Loucy (cell line): ENCODE measurements at regions not wholly inside any gene's neighbourhood (a gene's known extent, or its start where the extent isn't known, plus 50 kb on each side); places are given as distances from the start of the nearest gene placed in this dataset.

ENCODE experiments used
- H2AFZ ChIP-seq: fragments of 200-600 bp; sonication (generic); 2 replicates; pipeline ENCODE4 v1.6.0; 2016; ENCODE audit warnings: antibody characterized with exemption, mild to moderate bottlenecking, low read length, moderate library complexity
- H3F3A ChIP-seq: fragments of 200-600 bp; 2 replicates; pipeline ENCODE4 v1.6.0; 2016; ENCODE audit warnings: antibody characterized with exemption, low read depth, mild to moderate bottlenecking
- H3K27me3 ChIP-seq: fragments of 200-600 bp; sonication (generic); 2 replicates; pipeline ENCODE4 v1.6.1; 2014; ENCODE audit warnings: low read length, mild to moderate bottlenecking; ENCODE audit not compliant: insufficient read depth, poor library complexity, severe bottlenecking
- H3K36me3 ChIP-seq: fragments of 200-600 bp; sonication (generic); 2 replicates; pipeline ENCODE4 v1.6.1; 2016; ENCODE audit warnings: low read length; ENCODE audit not compliant: insufficient read depth
- H3K4me1 ChIP-seq: fragments of 200-600 bp; sonication (generic); 2 replicates; pipeline ENCODE4 v1.5.1; 2014; ENCODE audit warnings: low read length, mild to moderate bottlenecking; ENCODE audit not compliant: insufficient read depth, poor library complexity, severe bottlenecking
- H3K4me2 ChIP-seq: fragments of 200-600 bp; sonication (generic); 2 replicates; pipeline ENCODE4 v1.6.0; 2014; ENCODE audit warnings: antibody characterized with exemption, low read length, low read depth, mild to moderate bottlenecking; ENCODE audit not compliant: poor library complexity, severe bottlenecking
- H3K4me3 ChIP-seq: fragments of 200-600 bp; sonication (generic); 2 replicates; pipeline ENCODE4 v1.5.1; 2014; ENCODE audit warnings: low read length, mild to moderate bottlenecking, mixed read lengths; ENCODE audit not compliant: poor library complexity, severe bottlenecking
- H3K79me2 ChIP-seq: fragments of 200-600 bp; sonication (generic); 2 replicates; pipeline ENCODE4 v1.6.1; 2014; ENCODE audit warnings: low read length; ENCODE audit not compliant: insufficient read depth
- H3K9ac ChIP-seq: fragments of 200-600 bp; sonication (generic); 2 replicates; pipeline ENCODE4 v1.6.0; 2014; ENCODE audit warnings: mild to moderate bottlenecking, low read depth, low read length, moderate library complexity; ENCODE audit not compliant: poor library complexity, severe bottlenecking
- H3K9me2 ChIP-seq: fragments of 200-600 bp; sonication (generic); replicated peaks from 2 replicates; pipeline ENCODE4 v1.6.1; 2016; ENCODE audit warnings: low read depth, low read length, mixed read lengths
- H3K9me3 ChIP-seq: fragments of 200-600 bp; sonication (generic); 2 replicates; pipeline ENCODE4 v1.6.1; 2014; ENCODE audit warnings: mild to moderate bottlenecking, antibody characterized with exemption, low read length, low read depth; ENCODE audit not compliant: insufficient read depth
- H4K20me1 ChIP-seq: fragments of 200-600 bp; sonication (generic); 2 replicates; pipeline ENCODE4 v1.6.0; 2014; ENCODE audit warnings: antibody characterized with exemption, low read length, mild to moderate bottlenecking; ENCODE audit not compliant: insufficient read depth, poor library complexity, severe bottlenecking
- EZH2phosphoT487 ChIP-seq: fragments of 200-600 bp; IDR thresholded peaks from 2 replicates; pipeline ENCODE4 v1.6.1; 2018; ENCODE audit warnings: antibody characterized with exemption, mild to moderate bottlenecking, moderate library complexity, borderline replicate concordance
- TF ChIP-seq, protein P1 (sequence below): fragments of 200-600 bp; sonication (generic); conservative IDR thresholded peaks from 2 replicates; pipeline ENCODE4 v1.5.1; 2014; ENCODE audit warnings: mild to moderate bottlenecking, antibody characterized with exemption, low read length

DNA sequence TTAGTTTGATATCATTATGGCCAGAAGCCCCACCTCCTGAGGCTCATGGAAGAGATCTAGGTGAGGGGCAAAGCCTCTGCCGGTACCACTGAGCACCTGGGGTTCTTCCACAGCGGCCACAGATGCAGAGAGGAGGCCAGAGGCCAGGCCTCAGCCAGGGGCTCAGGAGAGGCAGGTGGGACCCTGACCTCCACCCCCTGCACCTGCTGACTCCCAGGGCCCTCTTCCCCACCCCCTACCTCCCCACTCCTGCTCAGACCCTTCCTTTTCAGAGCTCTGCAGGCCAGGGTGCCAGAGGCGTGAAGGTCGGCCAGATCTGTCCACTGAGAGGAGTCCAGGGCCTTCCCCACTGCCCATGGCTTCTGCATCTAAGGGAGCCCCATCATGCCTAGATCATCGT lies 178.7 kb upstream of the PPP2R2D start:
- H3F3A ChIP-seq: no peaks in the 10 kb centered on the region
- no peaks in the 10 kb centered on the region for H3K36me3 ChIP-seq
- H3K79me2 ChIP-seq: no peaks in the 10 kb centered on the region
- H3K4me2 ChIP-seq: no peak overlapping the region
- H3K9me2 ChIP-seq: no peaks in the 10 kb centered on the region
- peaks cover 2% of the 10 kb centered on the region; the same call in 1 of the 2 replicates for H3K9me3 ChIP-seq
- no peak for TF ChIP-seq EZH2phosphoT487
- H4K20me1 ChIP-seq: no peaks in the 10 kb centered on the region
- H2AFZ ChIP-seq: no peak overlapping the region
- H3K27me3 ChIP-seq: no peaks in the 10 kb centered on the region
- no peak overlapping the region for H3K9ac ChIP-seq
- no peaks in the 10 kb centered on the region for H3K4me1 ChIP-seq
- no peak overlapping the region for H3K4me3 ChIP-seq

DNA sequence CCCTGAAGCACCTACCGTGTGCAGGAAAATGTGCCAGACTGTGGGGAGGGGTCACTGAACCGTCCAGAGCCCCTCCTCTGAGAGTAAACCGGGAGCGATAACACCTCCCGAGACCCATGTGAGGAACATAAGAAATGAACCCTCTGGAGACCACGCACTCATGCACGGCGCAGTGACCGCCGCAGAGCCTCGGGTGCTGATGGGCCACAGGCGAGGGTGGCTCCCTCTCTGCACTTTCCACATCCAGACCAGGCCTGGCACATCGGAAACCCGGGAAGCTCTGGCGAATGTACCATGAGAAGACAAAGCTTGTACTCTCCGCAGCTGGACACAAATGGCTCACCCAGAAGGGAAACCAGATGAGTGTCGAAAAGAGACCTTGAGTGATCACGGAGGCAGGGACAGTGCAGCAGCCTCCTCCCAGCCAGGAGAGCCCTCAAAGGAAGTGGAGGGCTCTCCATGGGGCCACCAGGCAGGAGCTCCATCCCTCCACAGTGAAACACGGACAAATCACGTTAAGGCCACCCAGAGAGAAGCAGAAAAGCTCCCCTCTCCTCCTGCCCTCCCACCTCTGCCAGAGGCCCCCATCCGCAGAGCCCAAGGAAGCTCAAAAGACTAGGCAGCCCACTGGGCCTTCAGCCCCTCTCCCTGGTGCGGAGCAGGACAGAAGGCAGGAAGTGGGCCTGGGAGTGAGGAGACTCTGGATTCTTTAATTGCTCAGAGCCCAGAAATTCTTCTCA lies 178.1 kb upstream of the PPP2R2D start:
- Histone ChIP-seq H3K9me3 (peaks cover 2% of the 10 kb centered on the region; the same call in 1 of the 2 replicates), H2AFZ (no peak overlapping the region)
- TF ChIP-seq, protein P1, sequence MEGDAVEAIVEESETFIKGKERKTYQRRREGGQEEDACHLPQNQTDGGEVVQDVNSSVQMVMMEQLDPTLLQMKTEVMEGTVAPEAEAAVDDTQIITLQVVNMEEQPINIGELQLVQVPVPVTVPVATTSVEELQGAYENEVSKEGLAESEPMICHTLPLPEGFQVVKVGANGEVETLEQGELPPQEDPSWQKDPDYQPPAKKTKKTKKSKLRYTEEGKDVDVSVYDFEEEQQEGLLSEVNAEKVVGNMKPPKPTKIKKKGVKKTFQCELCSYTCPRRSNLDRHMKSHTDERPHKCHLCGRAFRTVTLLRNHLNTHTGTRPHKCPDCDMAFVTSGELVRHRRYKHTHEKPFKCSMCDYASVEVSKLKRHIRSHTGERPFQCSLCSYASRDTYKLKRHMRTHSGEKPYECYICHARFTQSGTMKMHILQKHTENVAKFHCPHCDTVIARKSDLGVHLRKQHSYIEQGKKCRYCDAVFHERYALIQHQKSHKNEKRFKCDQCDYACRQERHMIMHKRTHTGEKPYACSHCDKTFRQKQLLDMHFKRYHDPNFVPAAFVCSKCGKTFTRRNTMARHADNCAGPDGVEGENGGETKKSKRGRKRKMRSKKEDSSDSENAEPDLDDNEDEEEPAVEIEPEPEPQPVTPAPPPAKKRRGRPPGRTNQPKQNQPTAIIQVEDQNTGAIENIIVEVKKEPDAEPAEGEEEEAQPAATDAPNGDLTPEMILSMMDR: no peak
- TF ChIP-seq EZH2phosphoT487: no peak

DNA sequence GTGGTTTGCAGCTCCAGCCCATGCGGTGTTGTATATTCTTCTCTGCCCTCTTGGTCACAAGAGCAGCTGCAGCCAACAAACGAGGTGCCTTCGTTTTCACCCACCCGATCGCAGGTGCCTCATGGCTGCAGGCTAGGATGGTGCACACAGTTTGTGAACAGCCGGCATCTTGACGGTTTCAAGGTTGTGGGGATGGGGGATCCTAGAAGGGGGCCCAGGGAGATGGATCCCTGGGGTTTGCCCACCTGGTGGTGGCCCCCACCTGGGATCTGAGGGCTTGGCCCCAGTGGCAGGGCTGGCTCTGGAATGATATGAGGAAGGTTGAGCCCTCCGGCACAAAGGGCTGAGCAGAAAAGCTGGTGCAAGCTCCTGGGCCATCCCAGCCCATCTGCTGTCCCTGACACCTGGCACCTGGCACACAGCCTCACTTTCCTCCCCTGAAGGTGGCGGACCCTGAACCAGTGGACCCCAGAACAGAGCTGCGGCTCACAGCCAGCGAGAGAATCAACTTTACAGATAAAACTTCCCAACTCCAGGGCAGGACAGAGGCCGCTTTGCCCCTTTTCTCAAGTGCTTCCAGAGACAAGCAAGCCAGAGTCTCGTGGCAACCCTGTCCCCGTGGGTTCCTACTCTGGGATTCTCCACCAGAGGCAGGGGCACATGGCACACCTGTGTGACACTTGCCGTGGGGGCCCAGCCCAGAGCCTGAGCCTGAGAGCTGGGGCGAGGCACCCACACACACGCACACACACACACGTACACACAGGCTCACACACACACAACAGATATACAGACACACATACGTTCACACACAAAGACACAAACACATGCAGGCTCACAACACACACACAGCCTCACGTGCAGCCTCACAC lies 177.3 kb upstream of the PPP2R2D start:
- Histone ChIP-seq H3K4me3 (no peak overlapping the region), H3K4me2 (no peak overlapping the region), H3K36me3 (no peaks in the 10 kb centered on the region), H3K9me2 (no peaks in the 10 kb centered on the region), H3K9me3 (peaks cover 2% of the 10 kb centered on the region; the same call in 1 of the 2 replicates), H3K79me2 (no peaks in the 10 kb centered on the region), H3K9ac (no peak overlapping the region), H3K27me3 (no peaks in the 10 kb centered on the region), H4K20me1 (no peaks in the 10 kb centered on the region), H2AFZ (no peak overlapping the region), H3F3A (no peaks in the 10 kb centered on the region), H3K4me1 (no peaks in the 10 kb centered on the region)
- TF ChIP-seq, protein P1: no peak

More for the DNA sequence above, 178.1 kb upstream of the PPP2R2D start:
- Histone ChIP-seq H3K4me3 (no peak overlapping the region), H3K4me2 (no peak overlapping the region), H3K36me3 (no peaks in the 10 kb centered on the region), H3K9ac (no peak overlapping the region), H3K27me3 (no peaks in the 10 kb centered on the region), H4K20me1 (no peaks in the 10 kb centered on the region), H3F3A (no peaks in the 10 kb centered on the region), H3K4me1 (no peaks in the 10 kb centered on the region), H3K9me2 (no peaks in the 10 kb centered on the region), H3K79me2 (no peaks in the 10 kb centered on the region)
